Nephron (organoid): ENCODE measurements at regions not wholly inside any gene's neighbourhood (a gene's known extent, or its start where the extent isn't known, plus 50 kb on each side); places are given as distances from the start of the nearest gene placed in this dataset.

Experiments used
- H3K27ac Mint-ChIP-seq, 3 experiments: 2 replicates each; pipeline ENCODE4 v1.8.0; 2020; ENCODE audit warnings: mixed read lengths in 3 of 3, mild to moderate bottlenecking in 2 of 3, moderate library complexity in 1 of 3
- H3K27me3 Mint-ChIP-seq: 2 replicates; pipeline ENCODE4 v1.8.0; 2021; ENCODE audit warnings: low read depth, mild to moderate bottlenecking, moderate library complexity, mixed read lengths
- H3K36me3 Mint-ChIP-seq: 2 replicates; pipeline ENCODE4 v1.8.0; 2020; ENCODE audit warnings: low read depth, mixed read lengths
- H3K4me1 Mint-ChIP-seq: 2 replicates; pipeline ENCODE4 v1.8.0; 2020; ENCODE audit warnings: mixed read lengths
- H3K4me3 Mint-ChIP-seq, 3 experiments: 2 replicates each; pipeline ENCODE4 v1.8.0; 2020; ENCODE audit warnings: mild to moderate bottlenecking in 3 of 3, mixed read lengths in 3 of 3, moderate library complexity in 2 of 3
- H3K9me3 Mint-ChIP-seq: 2 replicates; pipeline ENCODE4 v1.8.0; 2020; ENCODE audit warnings: mixed read lengths
- CTCF ChIP-seq, 3 experiments: fragments of 200-600 bp; sonication (generic); IDR thresholded peaks; one replicate each; pipeline ENCODE4 v1.5.0; 2021; ENCODE audit warnings: antibody characterized with exemption in 3 of 3; ENCODE audit not compliant: unreplicated experiment in 3 of 3

DNA sequence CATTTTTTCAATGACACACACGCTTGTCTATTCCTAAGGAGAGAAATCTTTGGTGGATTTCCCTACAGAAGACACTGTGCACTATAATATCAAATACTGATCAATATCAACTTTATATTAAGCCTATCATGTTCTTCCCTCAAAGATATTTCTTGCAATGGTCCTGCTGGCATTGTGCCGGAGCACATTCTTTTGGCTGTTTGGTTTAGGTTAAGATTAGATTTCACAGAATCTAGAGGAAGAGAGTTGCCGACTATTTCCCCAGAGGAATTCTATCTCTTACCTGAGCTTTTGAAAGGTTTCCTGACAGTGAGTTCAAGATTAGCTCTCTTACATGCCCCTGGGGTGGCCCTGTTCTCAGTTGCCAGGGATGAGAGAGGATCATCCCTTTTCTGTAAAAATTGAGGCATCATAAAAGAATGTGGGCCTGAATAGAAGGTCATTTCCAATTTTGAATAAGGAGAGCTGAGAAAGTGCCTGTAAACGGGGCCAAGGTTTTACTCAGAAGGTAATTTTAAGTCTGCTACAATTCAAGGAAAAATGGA lies 180.6 kb upstream of the ARHGAP20 start:
- H3K4me1 Mint-ChIP-seq = peaks cover 13% of the 10 kb centered on the region
- no peak for TF ChIP-seq CTCF (IDR thresholded peaks at IDR 0.05; ENCODE audit: unreplicated experiment in 3 of 3)

GRCh38 chr11:110891411-110891810 lies 179.2 kb upstream of the ARHGAP20 start:
- TF ChIP-seq CTCF (IDR thresholded peaks at IDR 0.05; ENCODE audit: unreplicated experiment in 3 of 3) = no peak
- Mint-ChIP-seq H3K4me1 (peaks cover 4% of the 10 kb centered on the region), H3K36me3 (no peaks in the 10 kb centered on the region), H3K27me3 (no peaks in the 10 kb centered on the region), H3K27ac (no peak overlapping the region), H3K4me3 (no peak overlapping the region), H3K9me3 (peaks cover 4% of the 10 kb centered on the region)

More for the DNA sequence above, 180.6 kb upstream of the ARHGAP20 start:
- Mint-ChIP-seq H3K27me3 (no peaks in the 10 kb centered on the region), H3K4me3 (no peak overlapping the region), H3K9me3 (peaks cover 6% of the 10 kb centered on the region), H3K27ac (no peak overlapping the region), H3K36me3 (no peaks in the 10 kb centered on the region)

DNA sequence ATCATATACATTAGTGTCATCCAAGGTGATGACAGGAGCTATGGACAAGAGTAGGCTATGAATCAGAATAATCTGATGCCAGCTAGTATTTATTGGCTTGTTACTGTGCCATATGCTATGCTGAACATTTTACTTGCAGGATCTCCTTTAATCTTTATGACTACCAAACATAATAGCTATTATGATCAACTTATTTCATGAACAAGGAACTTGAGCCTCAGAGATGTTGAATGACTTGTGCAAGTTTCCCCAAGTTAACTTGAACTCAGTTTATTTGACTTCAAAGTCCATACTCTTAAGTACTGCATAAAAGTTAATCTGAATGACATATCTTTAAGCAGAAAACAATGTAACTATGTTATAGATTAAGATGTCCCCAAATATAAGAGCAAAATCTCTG lies 178.8 kb upstream of the ARHGAP20 start:
- TF ChIP-seq CTCF (IDR thresholded peaks at IDR 0.05; ENCODE audit: unreplicated experiment in 3 of 3) = no peak
- peaks cover 5% of the 10 kb centered on the region for H3K4me1 Mint-ChIP-seq
- H3K36me3 Mint-ChIP-seq = no peaks in the 10 kb centered on the region
- no peak overlapping the region for H3K4me3 Mint-ChIP-seq
- no peaks in the 10 kb centered on the region for H3K27me3 Mint-ChIP-seq
- peaks cover 2% of the 10 kb centered on the region for H3K9me3 Mint-ChIP-seq
- H3K27ac Mint-ChIP-seq = no peak overlapping the region

DNA sequence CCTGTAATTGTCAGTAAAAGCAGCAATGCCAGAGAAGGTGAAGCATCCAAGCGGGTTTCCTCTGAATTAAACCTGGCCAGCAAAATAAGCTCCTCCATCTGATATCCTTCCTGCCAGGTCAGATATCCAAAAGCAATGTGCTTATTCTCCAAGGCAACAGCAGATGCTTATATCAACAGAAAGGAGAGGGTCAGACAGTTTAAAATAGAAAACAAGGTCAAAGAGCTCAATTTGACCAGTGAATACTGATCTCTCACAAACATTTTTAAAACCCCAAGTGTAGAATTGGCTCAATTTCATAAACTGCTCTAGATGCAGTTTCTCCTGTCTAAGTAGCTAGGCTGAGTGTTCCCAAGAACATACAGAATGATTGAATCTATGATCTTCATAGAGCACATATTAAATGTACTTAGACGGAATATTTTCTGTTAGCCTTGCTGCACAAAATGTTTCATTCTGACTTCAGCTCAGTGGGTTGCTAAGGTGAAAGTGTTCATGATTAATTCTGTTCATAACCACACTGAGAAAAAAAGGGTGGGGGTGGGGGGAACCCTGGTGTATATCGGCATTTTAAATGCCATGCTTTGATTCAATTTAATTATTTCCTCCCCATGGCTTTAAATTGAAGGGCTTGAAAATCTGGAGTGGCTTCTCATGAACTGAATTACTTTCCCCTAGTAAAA lies 174.2 kb upstream of the ARHGAP20 start:
- TF ChIP-seq CTCF (IDR thresholded peaks at IDR 0.05; ENCODE audit: unreplicated experiment in 3 of 3) = no peak
- peaks cover 11% of the 10 kb centered on the region for H3K4me1 Mint-ChIP-seq
- H3K27ac Mint-ChIP-seq = peak overlapping the region in 1 of 3 experiments; percentile 33
- no peaks in the 10 kb centered on the region for H3K9me3 Mint-ChIP-seq
- no peaks in the 10 kb centered on the region for H3K36me3 Mint-ChIP-seq
- H3K4me3 Mint-ChIP-seq = no peak overlapping the region
- H3K27me3 Mint-ChIP-seq = no peaks in the 10 kb centered on the region

- peak overlapping the region; percentile 7 to 73 (median 8) for H3K27ac Mint-ChIP-seq
- H3K27me3 Mint-ChIP-seq = no peaks in the 10 kb centered on the region
- H3K36me3 Mint-ChIP-seq = no peaks in the 10 kb centered on the region
- no peak for TF ChIP-seq CTCF (IDR thresholded peaks at IDR 0.05; ENCODE audit: unreplicated experiment in 3 of 3)
- peaks cover 11% of the 10 kb centered on the region for H3K4me1 Mint-ChIP-seq
- no peaks in the 10 kb centered on the region for H3K9me3 Mint-ChIP-seq
- no peak overlapping the region for H3K4me3 Mint-ChIP-seq
Observed at GRCh38 chr11:110883256-110883655, 171.0 kb upstream of the ARHGAP20 start.

GRCh38 chr11:110878513-110878912 lies 166.3 kb upstream of the ARHGAP20 start:
- TF ChIP-seq CTCF (IDR thresholded peaks at IDR 0.05; ENCODE audit: unreplicated experiment in 3 of 3) = no peak

More at GRCh38 chr11:110878513-110878912, 166.3 kb upstream of the ARHGAP20 start:
- Mint-ChIP-seq H3K36me3 (no peaks in the 10 kb centered on the region), H3K4me3 (no peak overlapping the region), H3K4me1 (peaks cover 9% of the 10 kb centered on the region), H3K9me3 (no peaks in the 10 kb centered on the region), H3K27ac (no peak overlapping the region), H3K27me3 (no peaks in the 10 kb centered on the region)
